Limb (tissue), 2 donors: ENCODE measurements at regions not wholly inside any gene's neighbourhood (a gene's known extent, or its start where the extent isn't known, plus 50 kb on each side); places are given as distances from the start of the nearest gene placed in this dataset.

Experiments used
- DNase-seq, 2 donors: peaks; one replicate each; pipeline ENCODE4 v3.0.0-alpha.2; 2016; ENCODE audit errors: extremely low spot score in 2 of 2

GRCh38 chr13:85099245-85099644, 700.0 kb downstream of the SLITRK6 start:
- DNase-seq = no peak

DNA sequence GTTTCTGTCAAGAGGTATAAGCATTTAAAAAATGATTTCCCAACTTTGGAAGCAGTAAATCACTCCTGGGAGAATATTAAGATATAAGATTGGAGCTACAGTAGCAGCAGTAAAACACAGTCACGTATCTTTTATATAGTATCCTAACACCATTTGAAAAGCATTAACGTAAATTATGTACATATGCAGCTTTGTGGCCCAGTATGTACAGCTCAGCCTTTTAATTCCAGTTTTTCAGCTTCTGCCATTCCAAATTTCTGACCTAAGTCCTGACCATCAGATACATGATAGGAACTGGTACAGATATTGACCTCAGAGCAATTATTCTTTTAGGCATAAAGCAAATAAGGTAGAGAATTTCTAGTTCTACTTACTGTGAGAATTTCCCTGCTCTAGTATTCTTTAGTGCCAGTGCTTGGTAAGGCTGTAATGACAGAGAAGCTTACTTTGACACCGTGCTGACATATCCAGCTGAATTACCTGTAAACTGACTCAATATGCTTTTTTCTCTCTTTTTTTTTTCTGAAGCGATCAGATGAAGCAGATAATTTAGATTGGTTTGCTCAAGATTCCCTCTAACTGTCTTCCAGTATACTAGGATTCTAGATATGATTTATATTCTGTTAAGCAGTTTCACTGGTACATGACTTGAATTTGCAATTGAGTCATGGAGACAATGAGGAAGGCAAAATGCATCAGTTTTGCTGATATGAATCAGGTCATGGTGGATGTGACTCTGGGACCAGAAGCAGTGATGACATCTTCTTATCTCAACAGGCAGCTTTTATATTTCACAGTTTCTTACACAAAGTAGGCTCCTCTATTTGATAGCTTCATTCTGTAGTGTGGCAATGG, 703.6 kb downstream of the SLITRK6 start:
- no peak for DNase-seq

DNA sequence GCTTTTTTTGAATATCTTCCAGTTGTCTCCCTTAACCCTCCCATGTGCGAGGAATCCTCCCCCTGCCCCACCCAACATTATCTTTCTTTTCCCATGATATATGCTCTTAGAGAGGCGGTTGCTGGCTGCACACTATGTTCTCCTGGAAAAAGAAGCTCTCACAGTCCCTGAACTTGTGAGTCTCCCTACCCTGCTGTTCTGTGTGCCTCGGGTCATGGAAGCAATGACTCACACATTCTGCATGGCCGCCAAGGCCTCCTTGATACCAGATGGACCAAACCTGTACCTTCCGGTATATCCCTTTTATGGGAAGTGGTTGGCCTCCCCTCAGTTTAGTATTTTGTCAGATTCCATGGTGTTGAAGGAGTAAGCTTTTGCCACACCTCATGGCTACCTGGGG, 705.4 kb downstream of the SLITRK6 start:
- DNase-seq = no peak

DNA sequence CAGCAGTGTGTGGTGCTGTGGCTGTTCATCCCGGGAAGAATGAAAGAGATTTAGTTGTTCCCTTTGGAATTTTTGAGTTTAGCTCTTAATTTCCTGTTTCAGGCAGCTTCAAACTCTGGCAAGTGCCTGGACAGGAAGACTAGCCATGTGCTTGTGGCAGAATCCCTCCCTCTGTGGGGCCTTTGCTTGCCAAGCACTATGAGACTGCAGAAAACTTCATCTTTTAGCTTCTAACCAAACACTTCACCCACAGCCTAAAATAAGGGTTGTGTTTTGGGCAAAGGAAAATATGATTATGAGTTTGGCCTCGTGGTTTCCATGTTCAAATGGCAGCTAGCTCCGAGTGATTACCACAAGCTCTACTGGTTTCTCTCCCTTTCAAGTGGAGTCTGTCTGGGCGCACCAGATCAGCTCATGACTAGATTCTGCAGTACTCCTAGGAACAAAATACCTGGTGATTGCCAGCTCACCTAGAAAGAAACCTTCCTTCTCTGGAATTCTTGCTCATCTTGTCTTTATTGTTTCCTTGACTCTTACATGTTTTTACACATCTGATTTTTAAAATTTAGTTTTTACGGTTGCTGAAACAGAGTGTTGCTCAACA, 707.5 kb downstream of the SLITRK6 start:
- no peak for DNase-seq

DNA sequence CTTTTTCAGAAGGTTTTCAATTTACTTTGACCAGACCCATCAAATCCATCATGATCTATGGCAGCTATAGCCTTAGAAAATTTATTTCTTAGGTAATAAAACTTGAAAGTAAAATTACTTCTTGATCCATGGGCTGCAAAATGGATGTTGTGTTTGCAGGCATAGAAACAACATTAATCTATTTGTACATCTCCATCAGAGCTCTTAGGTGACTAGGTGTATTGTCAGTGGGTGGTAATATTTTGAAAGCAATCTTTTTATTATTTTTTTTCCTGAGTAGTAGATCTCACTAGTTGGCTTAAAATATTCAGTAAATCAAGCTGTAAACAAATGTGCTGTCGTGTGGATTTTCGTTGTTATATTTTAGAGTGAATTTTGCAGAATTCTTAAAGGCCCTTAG, 710.0 kb downstream of the SLITRK6 start:
- no peak for DNase-seq

GRCh38 chr13:85080691-85081090, 718.5 kb downstream of the SLITRK6 start:
- no peak for DNase-seq

DNA sequence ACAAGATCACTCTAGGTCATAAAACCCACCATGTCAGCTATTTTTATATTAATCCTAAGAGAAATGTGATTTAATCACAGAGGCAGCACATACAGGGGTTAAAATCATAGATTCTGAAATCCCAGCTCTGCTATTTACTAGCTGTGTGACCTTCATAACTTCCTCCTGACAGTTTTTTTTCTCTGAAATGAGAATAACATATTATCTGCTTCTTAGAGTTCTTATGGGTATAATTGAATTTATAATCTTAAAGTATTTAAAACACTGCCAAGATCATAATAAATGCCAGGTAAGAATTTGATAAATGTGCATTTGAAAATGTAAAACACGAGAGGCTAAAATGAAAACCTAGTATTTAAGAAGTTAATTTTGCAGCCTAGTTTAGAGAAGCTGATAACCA, 722.9 kb downstream of the SLITRK6 start:
- no peak for DNase-seq

DNA sequence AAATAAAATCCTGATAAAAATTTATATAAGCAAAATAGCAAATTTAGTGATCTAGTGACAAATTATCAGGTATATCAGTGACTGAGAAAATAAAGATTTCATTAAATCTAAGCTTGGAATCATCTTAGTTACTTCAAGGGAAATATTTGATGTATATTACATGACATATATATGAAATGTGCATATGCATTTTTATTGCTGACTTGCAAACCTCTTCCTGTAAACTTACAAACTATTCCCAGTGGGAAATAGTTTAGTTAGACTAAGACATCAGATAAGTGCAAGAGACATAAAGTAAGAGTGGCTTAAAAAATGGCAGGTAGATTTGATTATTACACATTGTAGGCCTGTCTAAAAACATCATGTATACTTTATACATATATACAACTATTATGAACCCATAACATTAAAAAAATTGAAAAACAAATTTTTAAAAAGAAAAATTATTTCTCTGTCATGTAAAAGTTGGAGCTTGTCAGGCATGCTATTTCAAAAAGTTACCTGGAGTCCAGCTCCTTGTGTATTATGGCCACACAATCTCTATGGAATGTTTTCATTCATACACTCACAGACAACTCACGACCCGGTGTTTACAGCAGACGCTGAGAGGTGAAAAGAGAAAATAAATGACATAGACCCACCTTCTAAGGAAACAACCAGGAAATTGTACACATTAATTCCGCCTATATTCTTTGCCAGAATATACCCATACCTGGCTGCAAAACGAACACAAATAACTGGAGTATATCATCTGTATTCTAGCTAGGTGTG, 724.5 kb downstream of the SLITRK6 start:
- DNase-seq = no peak

DNA sequence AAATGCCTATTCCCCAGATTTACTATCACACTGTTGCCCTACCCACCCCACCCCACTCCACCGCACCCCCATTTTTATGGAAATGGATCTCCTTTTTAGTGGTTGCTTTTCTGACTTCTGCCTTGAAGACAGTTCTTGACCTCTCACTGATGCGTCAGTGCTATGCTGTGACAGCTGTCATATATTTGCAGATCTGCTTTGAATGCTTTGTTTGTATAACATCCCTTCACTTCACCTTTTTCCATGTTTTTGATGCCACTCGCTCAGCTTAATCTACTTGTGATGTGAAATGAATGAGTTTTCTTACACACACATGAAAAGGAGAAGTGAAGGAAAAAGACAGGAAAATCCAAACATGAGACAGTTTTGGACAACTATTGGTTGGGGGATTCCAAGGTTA, 731.0 kb downstream of the SLITRK6 start:
- DNase-seq = no peak

DNA sequence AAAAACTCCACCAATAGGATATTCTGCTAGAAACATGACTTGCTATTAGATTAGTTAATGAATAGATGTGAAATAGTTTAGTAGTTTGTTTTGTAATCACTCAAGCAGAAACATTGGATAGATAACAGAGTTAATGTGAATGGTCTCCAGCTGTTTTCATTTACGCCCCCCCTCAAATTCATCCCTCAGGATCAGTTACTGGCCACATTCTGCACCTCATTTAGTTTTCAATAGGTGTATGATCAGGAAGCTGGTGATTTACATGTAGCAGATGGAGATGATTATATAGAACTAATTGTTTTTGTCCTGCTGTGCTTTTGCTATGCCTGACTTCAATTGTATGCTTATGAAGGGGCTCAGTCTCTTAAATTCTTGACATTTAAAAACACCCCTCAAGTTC, 759.0 kb downstream of the SLITRK6 start:
- no peak for DNase-seq

GRCh38 chr13:85031771-85032170, 767.4 kb downstream of the SLITRK6 start:
- no peak for DNase-seq

GRCh38 chr13:85028035-85028434, 771.2 kb downstream of the SLITRK6 start:
- no peak for DNase-seq

DNA sequence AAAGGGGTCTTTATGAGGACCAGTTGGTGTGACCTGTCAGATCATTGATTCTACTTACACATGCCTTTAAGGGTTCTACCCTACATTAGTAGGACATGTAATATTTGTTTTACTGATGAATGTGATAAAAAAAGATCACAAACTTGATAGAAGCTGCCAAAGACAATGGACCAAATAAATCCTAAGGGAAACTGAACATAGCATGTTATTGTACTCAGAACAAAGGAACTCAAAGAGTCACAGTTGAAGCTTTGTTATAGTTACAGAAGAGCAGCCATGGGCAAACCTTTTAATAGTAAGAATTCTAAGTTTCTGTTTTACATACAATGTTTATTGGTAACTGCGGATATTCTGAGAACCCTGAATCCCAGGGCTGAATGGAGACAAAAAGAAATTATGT, 780.1 kb downstream of the SLITRK6 start:
- DNase-seq = no peak

GRCh38 chr13:85013006-85013405, 786.2 kb downstream of the SLITRK6 start:
- no peak for DNase-seq

DNA sequence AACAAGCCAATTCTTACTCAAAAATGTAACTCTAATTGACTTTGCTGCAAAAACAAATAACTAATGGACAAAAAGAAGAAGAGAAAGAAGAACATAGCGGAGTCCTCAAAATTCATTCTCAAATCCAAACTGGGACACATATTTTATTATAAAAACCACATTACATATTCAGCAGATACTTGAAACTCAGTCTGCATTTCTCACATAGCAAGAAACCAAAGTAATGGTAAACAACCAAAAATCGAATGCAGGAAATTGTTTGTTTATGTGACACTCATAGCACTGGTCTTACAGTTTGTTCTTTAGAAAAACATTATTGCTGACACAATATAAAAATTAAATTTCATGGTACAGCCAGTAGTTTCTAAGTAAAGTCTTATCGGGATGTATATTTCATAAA, 789.8 kb downstream of the SLITRK6 start:
- no peak for DNase-seq

DNA sequence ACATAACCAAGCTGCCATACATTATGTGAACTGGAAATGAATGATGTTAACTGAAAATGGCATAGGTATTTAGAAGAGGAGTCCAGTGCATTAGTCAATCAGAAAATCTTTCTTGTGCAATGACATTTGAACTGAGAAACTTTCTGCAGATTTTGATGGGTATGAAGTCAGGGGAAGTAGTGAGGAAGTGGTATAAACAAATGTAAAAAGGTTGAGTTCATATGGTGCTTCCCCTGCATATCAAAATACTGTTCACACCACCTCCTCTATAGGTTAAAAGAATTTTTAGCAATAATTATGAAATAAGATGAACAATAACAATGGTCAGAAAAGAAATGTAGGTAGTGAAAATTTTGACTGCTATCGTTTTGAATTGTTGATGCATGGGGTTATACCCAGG, 800.0 kb downstream of the SLITRK6 start:
- DNase-seq = no peak

DNA sequence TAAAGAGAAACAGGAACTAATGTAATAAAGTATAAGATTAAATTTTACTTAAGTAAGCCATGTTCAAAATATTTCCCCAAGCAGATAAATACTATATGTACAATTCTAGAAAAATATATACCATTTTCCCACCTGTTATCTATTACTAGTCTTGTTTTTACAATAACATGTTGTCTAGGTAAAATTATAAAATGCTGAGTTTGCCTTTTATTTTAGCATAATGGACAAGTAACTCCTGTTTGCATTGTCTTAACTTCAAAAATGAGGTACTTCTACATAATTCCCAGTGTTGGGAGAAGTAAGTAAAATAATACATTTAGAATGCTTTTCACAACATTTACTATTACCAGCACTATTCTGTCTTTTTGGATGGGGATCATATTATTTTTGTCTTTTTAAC, 800.5 kb downstream of the SLITRK6 start:
- DNase-seq = no peak

GRCh38 chr13:84997858-84998257, 801.4 kb downstream of the SLITRK6 start:
- no peak for DNase-seq

GRCh38 chr13:84994582-84994981, 804.6 kb downstream of the SLITRK6 start:
- DNase-seq = no peak

DNA sequence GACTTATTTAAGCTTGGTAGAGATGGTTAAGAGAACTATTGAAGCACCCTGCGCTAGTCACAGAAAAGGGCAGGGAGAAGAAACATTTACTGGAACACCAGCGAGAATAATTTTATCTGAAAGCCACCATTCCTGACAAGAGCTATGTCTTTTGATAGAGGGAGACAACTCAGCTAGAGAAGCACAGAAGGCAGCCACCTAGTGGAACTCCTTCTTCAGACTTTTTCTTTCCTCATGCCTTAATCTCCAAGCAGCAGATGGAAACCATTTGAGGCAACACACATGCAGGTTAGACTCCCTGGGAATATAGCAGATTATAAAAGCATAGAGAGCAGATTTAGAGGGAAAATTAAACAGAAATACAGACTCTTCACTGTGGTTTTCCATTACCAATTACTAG, 813.4 kb downstream of the SLITRK6 start:
- no peak for DNase-seq

DNA sequence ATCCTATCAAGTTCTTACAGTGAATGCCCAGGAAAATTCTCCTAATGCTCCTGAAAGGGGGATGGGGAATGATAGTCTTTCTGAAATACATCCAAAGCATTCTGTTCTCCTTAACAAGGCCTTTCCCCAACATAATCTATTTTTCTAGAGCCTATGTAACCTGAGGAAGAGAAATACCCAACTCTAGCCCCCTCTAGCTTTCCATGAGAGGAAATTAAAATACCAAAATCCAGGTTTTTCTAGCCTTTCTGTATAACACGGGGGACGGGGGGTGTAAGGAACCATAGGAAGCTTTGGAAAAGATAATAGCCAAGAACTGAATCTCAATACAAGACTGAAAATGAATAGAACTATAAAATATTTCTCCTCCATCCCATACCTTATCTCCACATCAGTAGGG, 815.9 kb downstream of the SLITRK6 start:
- no peak for DNase-seq

GRCh38 chr13:84980571-84980970, 818.6 kb downstream of the SLITRK6 start:
- DNase-seq = no peak

DNA sequence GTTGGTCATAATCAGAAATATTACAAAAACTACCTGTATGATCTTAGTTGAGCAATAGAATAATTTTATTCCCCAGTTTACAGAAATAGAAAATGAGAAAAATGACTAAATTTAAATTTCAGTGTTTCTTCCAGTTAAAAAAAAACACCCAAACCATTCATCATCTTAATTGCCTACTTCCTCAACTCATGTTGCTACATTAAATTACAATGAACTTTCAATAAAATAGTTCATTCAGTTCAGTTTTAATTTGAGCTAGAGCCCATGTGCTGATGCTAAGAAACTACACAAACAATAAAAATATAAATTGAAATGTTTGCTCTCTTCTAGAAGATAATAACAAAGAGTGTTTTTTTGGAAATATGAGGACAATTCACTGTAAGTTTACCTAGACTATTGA, 820.4 kb downstream of the SLITRK6 start:
- DNase-seq = no peak
